Body of pancreas (tissue), 4 donors: ENCODE measurements at regions not wholly inside any gene's neighbourhood (a gene's known extent, or its start where the extent isn't known, plus 50 kb on each side); places are given as distances from the start of the nearest gene placed in this dataset.

Source experiments
- POLR2A ChIP-seq, 3 donors: fragments of 450-650 bp; IDR thresholded peaks; one replicate each; pipeline ENCODE4 v1.6.1; 2016; ENCODE audit warnings: antibody characterized with exemption in 3 of 3, mild to moderate bottlenecking in 2 of 3
- TF ChIP-seq, protein P1 (sequence below), 7 experiments: fragments of 450-650 bp in 4 of 7; fragments of 200-600 bp in 3 of 7; sonication (generic) in 3 of 7; IDR thresholded peaks; one replicate each; pipeline ENCODE4 v1.5.1; 2016 to 2019; ENCODE audit warnings: antibody characterized with exemption in 7 of 7

DNA sequence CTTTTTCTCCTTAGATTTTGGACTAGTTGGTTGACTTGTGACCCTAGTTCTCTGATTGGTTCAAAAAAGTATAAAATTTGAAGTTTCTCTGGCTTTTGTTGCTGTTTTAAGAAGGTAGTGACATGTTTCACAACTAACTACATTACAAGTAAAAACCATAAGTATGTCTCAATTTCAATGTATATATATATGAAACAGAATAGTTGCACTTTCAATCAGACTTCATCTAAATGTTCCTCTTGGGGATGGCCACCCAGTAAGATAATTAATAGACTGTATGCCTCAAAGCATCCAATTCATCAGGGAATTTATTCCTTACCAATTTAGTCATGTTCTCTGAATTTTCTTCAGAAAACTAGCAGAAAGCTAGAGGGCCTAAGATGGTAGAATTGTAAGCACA, 259.7 kb downstream of the RPRM start:
- TF ChIP-seq, protein P1, sequence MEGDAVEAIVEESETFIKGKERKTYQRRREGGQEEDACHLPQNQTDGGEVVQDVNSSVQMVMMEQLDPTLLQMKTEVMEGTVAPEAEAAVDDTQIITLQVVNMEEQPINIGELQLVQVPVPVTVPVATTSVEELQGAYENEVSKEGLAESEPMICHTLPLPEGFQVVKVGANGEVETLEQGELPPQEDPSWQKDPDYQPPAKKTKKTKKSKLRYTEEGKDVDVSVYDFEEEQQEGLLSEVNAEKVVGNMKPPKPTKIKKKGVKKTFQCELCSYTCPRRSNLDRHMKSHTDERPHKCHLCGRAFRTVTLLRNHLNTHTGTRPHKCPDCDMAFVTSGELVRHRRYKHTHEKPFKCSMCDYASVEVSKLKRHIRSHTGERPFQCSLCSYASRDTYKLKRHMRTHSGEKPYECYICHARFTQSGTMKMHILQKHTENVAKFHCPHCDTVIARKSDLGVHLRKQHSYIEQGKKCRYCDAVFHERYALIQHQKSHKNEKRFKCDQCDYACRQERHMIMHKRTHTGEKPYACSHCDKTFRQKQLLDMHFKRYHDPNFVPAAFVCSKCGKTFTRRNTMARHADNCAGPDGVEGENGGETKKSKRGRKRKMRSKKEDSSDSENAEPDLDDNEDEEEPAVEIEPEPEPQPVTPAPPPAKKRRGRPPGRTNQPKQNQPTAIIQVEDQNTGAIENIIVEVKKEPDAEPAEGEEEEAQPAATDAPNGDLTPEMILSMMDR (IDR thresholded peaks at IDR 0.05), result no peak
- TF ChIP-seq POLR2A (IDR thresholded peaks at IDR 0.05), result no peak
